Astrocyte (in vitro differentiated cells and primary cell): ENCODE measurements at regions not wholly inside any gene's neighbourhood (a gene's known extent, or its start where the extent isn't known, plus 50 kb on each side); places are given as distances from the start of the nearest gene placed in this dataset.

Experiments
- CTCF ChIP-seq: IDR thresholded peaks from 2 replicates; pipeline ENCODE4 v1.5.1; 2011; ENCODE audit warnings: low read depth, mild to moderate bottlenecking, inconsistent platforms, low read length, moderate library complexity; ENCODE audit not compliant: insufficient read depth
- EZH2 ChIP-seq: IDR thresholded peaks from 2 replicates; pipeline ENCODE4 v1.6.1; 2012; ENCODE audit warnings: mild to moderate bottlenecking, low read length, inconsistent platforms; ENCODE audit not compliant: insufficient read depth

DNA sequence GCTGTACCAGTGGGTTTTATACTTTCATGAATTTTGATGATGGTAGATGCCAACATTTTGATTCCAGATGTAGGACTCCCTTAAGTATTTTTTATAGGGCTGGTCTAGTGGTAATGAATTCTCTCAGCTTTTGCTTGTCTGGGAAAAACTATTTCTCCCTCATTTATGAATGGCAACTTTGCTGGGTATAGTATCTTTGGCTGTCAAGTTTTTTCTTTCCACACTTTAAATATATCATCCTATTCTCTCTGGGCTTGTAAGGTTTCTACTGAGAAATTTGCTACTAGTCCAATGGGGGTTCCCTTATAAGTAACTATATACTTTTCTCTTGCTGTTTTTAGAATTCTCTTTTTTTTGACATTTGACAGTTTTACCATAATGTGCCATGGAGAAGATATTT lies 629.3 kb downstream of the NR2F1-AS1 start:
- TF ChIP-seq CTCF (no peak), EZH2 (no peak)
